Testis (tissue), 2 donors: ENCODE measurements at regions not wholly inside any gene's neighbourhood (a gene's known extent, or its start where the extent isn't known, plus 50 kb on each side); places are given as distances from the start of the nearest gene placed in this dataset.

Experiments used
- DNase-seq: peaks from one replicate; pipeline ENCODE4 v3.0.0-alpha.2; 2019
- H3K27ac ChIP-seq, 2 donors: fragments of 200-600 bp; sonication (generic); one replicate each; pipeline ENCODE4 v1.5.1; 2019
- H3K27me3 ChIP-seq: fragments of 200-600 bp; sonication (generic); one replicate; pipeline ENCODE4 v1.5.1; 2019
- H3K36me3 ChIP-seq: fragments of 200-600 bp; sonication (generic); one replicate; pipeline ENCODE4 v1.5.1; 2017; ENCODE audit warnings: low read depth; ENCODE audit errors: missing control alignments
- H3K4me1 ChIP-seq: fragments of 200-600 bp; sonication (generic); one replicate; pipeline ENCODE4 v1.5.1; 2019
- H3K4me3 ChIP-seq, 2 donors: fragments of 200-600 bp; sonication (generic); one replicate each; pipeline ENCODE4 v1.5.1; 2017 to 2019
- H3K9me3 ChIP-seq: fragments of 200-600 bp; sonication (generic); one replicate; pipeline ENCODE4 v1.5.1; 2017
- CTCF ChIP-seq, 3 experiments: fragments of 450-650 bp in 2 of 3; fragments of 200-600 bp in 1 of 3; sonication (generic) in 1 of 3; IDR thresholded peaks; one replicate each; pipeline ENCODE4 v1.5.1; 2016 to 2019; ENCODE audit warnings: antibody characterized with exemption in 3 of 3, mild to moderate bottlenecking in 2 of 3, moderate library complexity in 1 of 3
- POLR2A ChIP-seq: fragments of 450-650 bp; IDR thresholded peaks from one replicate; pipeline ENCODE4 v1.6.1; 2017; ENCODE audit warnings: antibody characterized with exemption, mild to moderate bottlenecking, moderate library complexity
- WGBS, 2 donors: methylation state at CpG; one replicate each; pipeline ENCODE4 v1.1.5; 2018; 5-methylcytosine and 5-hydroxymethylcytosine counted together
- intact Hi-C: fragments of 100-400 bp; cut with DNase I; formaldehyde crosslinking; loops from one replicate; pipeline ENCODE4 v1.15.1; 2023; ENCODE audit warnings: low total_unique reads

DNA sequence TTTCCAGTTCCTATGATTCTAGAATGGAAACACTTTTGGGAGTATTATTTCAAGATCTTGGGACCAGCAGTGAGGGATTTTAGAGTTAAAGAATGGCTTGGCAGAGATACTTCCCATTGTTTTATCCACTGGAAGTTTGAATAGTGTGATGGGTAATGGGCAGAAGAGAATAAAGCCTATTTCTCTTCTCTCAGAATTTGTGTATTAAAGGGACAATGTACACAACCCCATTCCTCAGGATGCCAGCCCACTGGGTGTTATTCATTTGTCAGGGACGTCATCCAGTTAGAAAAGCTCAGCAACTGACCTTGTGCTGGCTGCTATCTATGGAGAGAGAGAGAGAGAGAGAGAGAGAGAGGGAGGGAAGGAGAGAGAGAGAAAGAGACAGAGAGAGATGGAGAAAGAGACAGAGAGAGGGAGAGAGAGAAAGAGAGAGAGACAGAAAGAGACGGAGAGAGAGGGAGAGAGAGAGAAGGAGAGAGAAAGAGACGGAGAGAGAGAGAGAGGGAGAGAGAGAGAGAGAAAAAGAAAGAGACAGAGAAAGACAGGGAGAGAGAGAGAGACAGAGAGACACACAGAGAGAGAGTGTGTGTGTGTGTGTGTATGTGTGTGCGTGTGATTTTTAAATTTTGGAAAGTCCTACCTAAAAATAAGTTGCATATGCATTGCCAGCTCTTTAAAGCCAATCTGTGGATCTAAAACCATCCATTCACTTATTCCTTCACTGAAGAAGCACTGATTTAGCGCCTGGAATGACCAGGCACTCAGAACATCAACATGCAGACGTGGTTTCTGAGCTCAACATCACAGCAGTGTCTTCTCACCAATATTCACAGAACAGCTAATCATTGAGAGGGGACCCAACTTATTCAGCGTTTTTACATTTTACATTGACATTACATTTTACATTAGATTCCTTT is 388.8 kb downstream of the THBS2 start:
- TF ChIP-seq POLR2A (no peak), CTCF (IDR thresholded peaks at IDR 0.05) (no peak)
- intact Hi-C loops, result no loop called here
- Histone ChIP-seq H3K27ac (no peak overlapping the region), H3K36me3 (no peaks in the 10 kb centered on the region), H3K4me3 (no peak overlapping the region), H3K4me1 (no peaks in the 10 kb centered on the region), H3K9me3 (no peaks in the 10 kb centered on the region), H3K27me3 (no peaks in the 10 kb centered on the region)
- WGBS, 2 donors, result 84 to 86% methylated on average over 7 of the region's 7 CpGs
- DNase-seq, result no peak

- no peaks in the 10 kb centered on the region for H3K36me3 ChIP-seq
- no peak overlapping the region for H3K4me3 ChIP-seq
- H3K4me1 ChIP-seq, result no peaks in the 10 kb centered on the region
- intact Hi-C loops, result no loop called here
- H3K9me3 ChIP-seq, result no peaks in the 10 kb centered on the region
- no peaks in the 10 kb centered on the region for H3K27me3 ChIP-seq
- no peak overlapping the region for H3K27ac ChIP-seq
- DNase-seq, result no peak
- WGBS, 2 donors, result 89 to 91% methylated on average over 4 of the region's 4 CpGs
- no peak for TF ChIP-seq POLR2A
- no peak for TF ChIP-seq CTCF (IDR thresholded peaks at IDR 0.05)
These were observed 390.2 kb downstream of the THBS2 start for GRCh38 chr6:168863467-168863866.

- Histone ChIP-seq H3K27ac (no peak overlapping the region), H3K9me3 (no peaks in the 10 kb centered on the region), H3K4me3 (no peak overlapping the region), H3K36me3 (no peaks in the 10 kb centered on the region), H3K4me1 (no peaks in the 10 kb centered on the region), H3K27me3 (no peaks in the 10 kb centered on the region)
- intact Hi-C loops, result no loop called here
- DNase-seq, result no peak
- no peak for TF ChIP-seq CTCF (IDR thresholded peaks at IDR 0.05)
- TF ChIP-seq POLR2A, result no peak
- WGBS, 2 donors, result 93 to 96% methylated on average over 10 of the region's 10 CpGs
These were observed 391.2 kb downstream of the THBS2 start for GRCh38 chr6:168862346-168862980.

DNA sequence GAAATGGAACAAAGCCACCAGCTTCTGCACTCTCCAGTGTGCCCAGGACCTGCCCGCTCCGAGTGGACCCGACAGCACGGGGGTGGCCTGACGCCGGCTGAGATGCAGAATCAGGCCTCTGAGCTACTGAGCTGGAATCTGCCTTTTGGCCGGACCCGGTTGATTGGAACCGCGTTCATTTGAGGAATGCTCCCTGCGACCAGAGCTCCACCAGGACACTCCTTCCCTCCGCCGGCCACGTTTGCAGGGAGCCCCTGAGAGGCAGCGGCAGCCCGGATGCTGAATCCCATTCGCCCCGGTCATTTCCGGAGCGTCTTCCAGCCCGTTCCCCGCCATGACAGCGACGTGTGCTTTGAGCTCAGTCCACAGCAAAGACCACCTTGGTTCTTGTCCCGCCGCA is 392.7 kb downstream of the THBS2 start:
- Histone ChIP-seq H3K27ac (no peak overlapping the region), H3K4me3 (peak overlapping the region; percentile 20 to 38), H3K36me3 (no peaks in the 10 kb centered on the region), H3K4me1 (no peaks in the 10 kb centered on the region), H3K9me3 (no peaks in the 10 kb centered on the region), H3K27me3 (no peaks in the 10 kb centered on the region)
- intact Hi-C loops, result no loop called here
- DNase-seq, result peak; percentile 50
- TF ChIP-seq CTCF (IDR thresholded peaks at IDR 0.05), result no peak
- TF ChIP-seq POLR2A, result no peak
- 84 to 85% methylated on average over 20 to 26 of the region's 26 CpGs for WGBS, 2 donors
